Neuronal stem cell (in vitro differentiated cells): ENCODE measurements at regions not wholly inside any gene's neighbourhood (a gene's known extent, or its start where the extent isn't known, plus 50 kb on each side); places are given as distances from the start of the nearest gene placed in this dataset.

ENCODE experiments used
- DNase-seq: peaks from one replicate; pipeline ENCODE4 v3.0.0-alpha.2; 2013; ENCODE audit warnings: low spot score
- H2AFZ ChIP-seq: one replicate; pipeline ENCODE4 v1.6.1; 2013; ENCODE audit warnings: mild to moderate bottlenecking, low read length, inconsistent platforms
- H2AK5ac ChIP-seq: 2 replicates; pipeline ENCODE4 v1.6.1; 2013; ENCODE audit warnings: low read depth, mild to moderate bottlenecking, inconsistent platforms, low read length, moderate library complexity, mixed read lengths
- H2BK120ac ChIP-seq: 2 replicates; pipeline ENCODE4 v1.6.1; 2013; ENCODE audit warnings: low read depth, mild to moderate bottlenecking, inconsistent platforms, low read length, moderate library complexity, mixed read lengths
- H2BK12ac ChIP-seq: one replicate; pipeline ENCODE4 v1.6.1; 2013; ENCODE audit warnings: low read length, inconsistent platforms
- H2BK15ac ChIP-seq: 2 replicates; pipeline ENCODE4 v1.6.1; 2013; ENCODE audit warnings: mild to moderate bottlenecking, low read length, inconsistent platforms, mixed read lengths
- H2BK5ac ChIP-seq: one replicate; pipeline ENCODE4 v1.6.1; 2013; ENCODE audit warnings: inconsistent platforms, mild to moderate bottlenecking, low read length, moderate library complexity
- H3K14ac ChIP-seq: one replicate; pipeline ENCODE4 v1.6.1; 2013; ENCODE audit warnings: low read length, inconsistent platforms
- H3K18ac ChIP-seq: 2 replicates; pipeline ENCODE4 v1.6.1; 2013; ENCODE audit warnings: low read length, inconsistent platforms
- H3K23ac ChIP-seq: 2 replicates; pipeline ENCODE4 v1.6.1; 2013; ENCODE audit warnings: low read depth, mild to moderate bottlenecking, mixed read lengths, low read length, inconsistent platforms; ENCODE audit not compliant: poor library complexity
- H3K27ac ChIP-seq: replicated peaks from 3 replicates; pipeline ENCODE4 v1.5.1; 2013; ENCODE audit warnings: low read length, inconsistent platforms
- H3K27me3 ChIP-seq, 3 experiments: 2 replicates each; pipeline ENCODE4 v1.6.1; 2013; ENCODE audit warnings: low read length in 3 of 3, mild to moderate bottlenecking in 2 of 3, inconsistent platforms in 1 of 3, low read depth in 1 of 3, mixed read lengths in 1 of 3, moderate library complexity in 1 of 3; ENCODE audit not compliant: control insufficient read depth in 3 of 3, insufficient read depth in 3 of 3
- H3K36me3 ChIP-seq, 2 donors: replicated peaks in 1 of 2; 2 replicates each; pipeline ENCODE4 v1.6.1; 2013; ENCODE audit warnings: low read length in 2 of 2; ENCODE audit not compliant: control insufficient read depth in 2 of 2, insufficient read depth in 2 of 2
- H3K4ac ChIP-seq: 2 replicates; pipeline ENCODE4 v1.6.1; 2013; ENCODE audit warnings: inconsistent platforms, mild to moderate bottlenecking, low read length, moderate library complexity
- H3K4me1 ChIP-seq, 2 donors: 1 replicate in 1 of 2; 2 replicates in 1 of 2; pipeline ENCODE4 v1.6.1; 2013; ENCODE audit warnings: low read length in 2 of 2, low read depth in 1 of 2; ENCODE audit not compliant: control insufficient read depth in 2 of 2, insufficient read depth in 1 of 2
- H3K4me2 ChIP-seq: one replicate; pipeline ENCODE4 v1.6.1; 2013; ENCODE audit warnings: mild to moderate bottlenecking, low read length, inconsistent platforms; ENCODE audit not compliant: insufficient read depth, poor library complexity, severe bottlenecking
- H3K4me3 ChIP-seq, 2 donors: 2 replicates each; pipeline ENCODE4 v1.5.1; 2013; ENCODE audit warnings: low read length in 2 of 2, mild to moderate bottlenecking in 2 of 2, inconsistent platforms in 1 of 2, moderate library complexity in 1 of 2
- H3K79me1 ChIP-seq: one replicate; pipeline ENCODE4 v1.6.1; 2013; ENCODE audit warnings: low read depth, mild to moderate bottlenecking, inconsistent platforms, low read length, moderate library complexity
- H3K9ac ChIP-seq: one replicate; pipeline ENCODE4 v1.6.1; 2013; ENCODE audit warnings: mild to moderate bottlenecking, low read depth, low read length, inconsistent platforms; ENCODE audit not compliant: poor library complexity
- H3K9me3 ChIP-seq, 2 donors: replicated peaks in 1 of 2; 2 replicates each; pipeline versions ENCODE3 to v1.6.1; 2013; ENCODE audit warnings: low read length in 2 of 2, mild to moderate bottlenecking in 2 of 2, inconsistent platforms in 1 of 2, low read depth in 1 of 2, mixed read lengths in 1 of 2, moderate library complexity in 1 of 2; ENCODE audit not compliant: control insufficient read depth in 2 of 2, insufficient read depth in 1 of 2
- H4K8ac ChIP-seq: one replicate; pipeline ENCODE4 v1.6.1; 2013; ENCODE audit warnings: low read depth, mild to moderate bottlenecking, inconsistent platforms, low read length, moderate library complexity
- H4K91ac ChIP-seq: one replicate; pipeline ENCODE4 v1.6.1; 2013; ENCODE audit warnings: low read length, low read depth, mild to moderate bottlenecking, inconsistent platforms; ENCODE audit not compliant: poor library complexity
- WGBS, 2 donors: extraction: QIAGEN DNeasy Blood & Tissue Kit; methylation state at CpG; one replicate each; pipeline ENCODE4 v1.1.7; 2013; ENCODE audit warnings: missing lambda C conversion rate in 2 of 2, mixed read lengths in 1 of 2; ENCODE audit not compliant: insufficient read length in 2 of 2, insufficient replicate concordance in 1 of 2; ENCODE audit errors: extremely low coverage in 2 of 2; 5-methylcytosine and 5-hydroxymethylcytosine counted together

- H2BK5ac ChIP-seq = no peak overlapping the region
- no peak overlapping the region for H2BK120ac ChIP-seq
- H3K23ac ChIP-seq = no peak overlapping the region
- H3K4me3 ChIP-seq = no peak overlapping the region
- H2AFZ ChIP-seq = no peak overlapping the region
- H2AK5ac ChIP-seq = no peak overlapping the region
- no peaks in the 10 kb centered on the region for H3K9me3 ChIP-seq
- H3K79me1 ChIP-seq = no peaks in the 10 kb centered on the region
- H4K91ac ChIP-seq = no peak overlapping the region
- no peaks in the 10 kb centered on the region for H3K4me1 ChIP-seq
- no peak overlapping the region for H3K18ac ChIP-seq
- H3K36me3 ChIP-seq = no peaks in the 10 kb centered on the region
- no peak overlapping the region for H3K27ac ChIP-seq
- H4K8ac ChIP-seq = no peak overlapping the region
- H3K4ac ChIP-seq = no peak overlapping the region
- DNase-seq = no peak
- H3K14ac ChIP-seq = no peak overlapping the region
- no CpG with 5 or more reads among the region's 19 CpGs for WGBS, 2 donors
- no peaks in the 10 kb centered on the region for H3K27me3 ChIP-seq
- H2BK12ac ChIP-seq = no peak overlapping the region
- H3K4me2 ChIP-seq = no peak overlapping the region
- H3K9ac ChIP-seq = no peak overlapping the region
- no peak overlapping the region for H2BK15ac ChIP-seq
Observed at GRCh38 chr12:118649765-118650585, 273.6 kb downstream of the SUDS3 start.

GRCh38 chr12:118650586-118650960, 274.2 kb downstream of the SUDS3 start:
- Histone ChIP-seq H2AK5ac (no peak overlapping the region), H2AFZ (no peak overlapping the region), H2BK5ac (no peak overlapping the region), H3K27me3 (no peaks in the 10 kb centered on the region), H2BK12ac (no peak overlapping the region), H3K79me1 (no peaks in the 10 kb centered on the region), H3K4me2 (no peak overlapping the region), H2BK15ac (no peak overlapping the region), H4K8ac (no peak overlapping the region), H4K91ac (no peak overlapping the region), H3K4ac (no peak overlapping the region), H2BK120ac (no peak overlapping the region), H3K9me3 (no peaks in the 10 kb centered on the region), H3K36me3 (no peaks in the 10 kb centered on the region), H3K18ac (no peak overlapping the region), H3K9ac (no peak overlapping the region), H3K4me1 (no peaks in the 10 kb centered on the region), H3K23ac (no peak overlapping the region), H3K14ac (no peak overlapping the region), H3K27ac (no peak overlapping the region), H3K4me3 (no peak overlapping the region)
- no CpG with 5 or more reads among the region's 7 CpGs for WGBS, 2 donors
- DNase-seq = no peak

- H3K36me3 ChIP-seq = no peaks in the 10 kb centered on the region
- no peak overlapping the region for H3K4me3 ChIP-seq
- no peak overlapping the region for H2BK120ac ChIP-seq
- H3K23ac ChIP-seq = no peak overlapping the region
- no peak overlapping the region for H3K9ac ChIP-seq
- no peak overlapping the region for H2BK5ac ChIP-seq
- H4K91ac ChIP-seq = no peak overlapping the region
- no peak overlapping the region for H3K27ac ChIP-seq
- DNase-seq = no peak
- H3K4ac ChIP-seq = no peak overlapping the region
- H2BK12ac ChIP-seq = no peak overlapping the region
- WGBS, 2 donors = no CpG with 5 or more reads among the region's 2 CpGs
- H4K8ac ChIP-seq = no peak overlapping the region
- H3K4me2 ChIP-seq = no peak overlapping the region
- H3K27me3 ChIP-seq = no peaks in the 10 kb centered on the region
- no peaks in the 10 kb centered on the region for H3K4me1 ChIP-seq
- H2AFZ ChIP-seq = no peak overlapping the region
- no peak overlapping the region for H2AK5ac ChIP-seq
- no peak overlapping the region for H2BK15ac ChIP-seq
- H3K14ac ChIP-seq = no peak overlapping the region
- H3K18ac ChIP-seq = no peak overlapping the region
- H3K79me1 ChIP-seq = no peaks in the 10 kb centered on the region
- H3K9me3 ChIP-seq = no peaks in the 10 kb centered on the region
Observed at GRCh38 chr12:118651487-118651886, 275.1 kb downstream of the SUDS3 start.

GRCh38 chr12:118655588-118655987, 279.2 kb downstream of the SUDS3 start:
- DNase-seq = no peak
- Histone ChIP-seq H3K36me3 (no peaks in the 10 kb centered on the region), H3K79me1 (no peaks in the 10 kb centered on the region), H2BK15ac (no peak overlapping the region), H2BK12ac (no peak overlapping the region), H3K4me2 (no peak overlapping the region), H2AFZ (no peak overlapping the region), H3K23ac (no peak overlapping the region), H3K27ac (no peak overlapping the region), H3K14ac (no peak overlapping the region), H2BK120ac (no peak overlapping the region), H3K27me3 (no peaks in the 10 kb centered on the region), H3K4me1 (no peaks in the 10 kb centered on the region), H4K8ac (no peak overlapping the region), H4K91ac (no peak overlapping the region), H3K9me3 (no peaks in the 10 kb centered on the region), H2BK5ac (no peak overlapping the region), H3K4me3 (no peak overlapping the region), H3K4ac (no peak overlapping the region), H3K18ac (no peak overlapping the region), H2AK5ac (no peak overlapping the region), H3K9ac (no peak overlapping the region)
- WGBS, 2 donors = no CpG with 5 or more reads among the region's 1 CpG
